ENCODE measurements at regions not wholly inside any gene's neighbourhood (a gene's known extent, or its start where the extent isn't known, plus 50 kb on each side); places are given as distances from the start of the nearest gene placed in this dataset.

GRCh38 chr3:18744472-18744871 lies 319.3 kb upstream of the SATB1 start:
- no peaks in the 10 kb centered on the region for H3K27me3 ChIP-seq (ENCODE audit: control insufficient read depth, insufficient read depth, low read length)
- ChIA-PET POLR2A (no interaction called here), CTCF (no interaction called here)
- TF ChIP-seq CTCF (IDR thresholded peaks at IDR 0.05; ENCODE audit: low read depth, low read length) = no peak
- no peak for DNase-seq (ENCODE audit: low read depth, low spot score)
- no peak overlapping the region for H3K4me3 ChIP-seq (ENCODE audit: low read depth, low read length)
- no peak overlapping the region for H3K27ac ChIP-seq (ENCODE audit: low read depth, low read length)
- H3K9me3 ChIP-seq (ENCODE audit: control insufficient read depth, insufficient read depth, low read length) = no peaks in the 10 kb centered on the region

DNA sequence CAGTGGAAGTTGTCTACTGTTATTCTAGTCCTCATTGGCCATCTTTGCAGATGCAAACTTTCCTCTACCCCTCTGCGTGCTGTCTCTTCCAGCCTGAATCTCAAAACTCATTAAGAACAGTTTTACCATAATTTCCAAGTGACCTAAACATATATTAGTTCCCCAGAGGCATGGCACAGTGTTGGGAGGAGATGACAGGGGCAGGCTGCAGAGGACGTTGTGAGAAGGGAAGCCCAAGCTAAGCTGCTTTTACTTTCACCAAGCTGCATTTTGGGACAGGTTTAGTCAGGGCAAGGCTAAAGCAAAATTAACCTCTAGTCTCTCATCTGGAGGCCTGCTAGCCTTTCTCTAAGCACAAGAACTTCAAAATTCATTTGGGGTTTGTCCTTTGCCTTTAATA lies 318.6 kb upstream of the SATB1 start:
- Histone ChIP-seq H3K4me3 (ENCODE audit: low read depth, low read length) (no peak overlapping the region), H3K27me3 (ENCODE audit: control insufficient read depth, insufficient read depth, low read length) (no peaks in the 10 kb centered on the region), H3K9me3 (ENCODE audit: control insufficient read depth, insufficient read depth, low read length) (no peaks in the 10 kb centered on the region), H3K27ac (ENCODE audit: low read depth, low read length) (no peak overlapping the region)
- POLR2A ChIA-PET = no interaction called here
- CTCF ChIA-PET = no interaction called here
- no peak for DNase-seq (ENCODE audit: low read depth, low spot score)
- no peak for TF ChIP-seq CTCF (IDR thresholded peaks at IDR 0.05; ENCODE audit: low read depth, low read length)

GRCh38 chr3:18740631-18741583 lies 315.8 kb upstream of the SATB1 start:
- CTCF ChIA-PET = no interaction called here
- no peak overlapping the region for H3K4me3 ChIP-seq (ENCODE audit: low read depth, low read length)
- no peak for DNase-seq (ENCODE audit: low read depth, low spot score)
- no peak for TF ChIP-seq CTCF (IDR thresholded peaks at IDR 0.05; ENCODE audit: low read depth, low read length)
- H3K27me3 ChIP-seq (ENCODE audit: control insufficient read depth, insufficient read depth, low read length) = no peaks in the 10 kb centered on the region
- POLR2A ChIA-PET = no interaction called here
- H3K9me3 ChIP-seq (ENCODE audit: control insufficient read depth, insufficient read depth, low read length) = no peaks in the 10 kb centered on the region
- H3K27ac ChIP-seq (ENCODE audit: low read depth, low read length) = no peak overlapping the region

GRCh38 chr3:18739099-18739433 lies 313.9 kb upstream of the SATB1 start:
- Histone ChIP-seq H3K4me3 (ENCODE audit: low read depth, low read length) (no peak overlapping the region), H3K27ac (ENCODE audit: low read depth, low read length) (no peak overlapping the region), H3K9me3 (ENCODE audit: control insufficient read depth, insufficient read depth, low read length) (peaks cover 4% of the 10 kb centered on the region; the same call in 1 of the 2 replicates), H3K27me3 (ENCODE audit: control insufficient read depth, insufficient read depth, low read length) (no peaks in the 10 kb centered on the region)
- no peak for TF ChIP-seq CTCF (IDR thresholded peaks at IDR 0.05; ENCODE audit: low read depth, low read length)
- CTCF ChIA-PET = no interaction called here
- no peak for DNase-seq (ENCODE audit: low read depth, low spot score)
- POLR2A ChIA-PET = no interaction called here

GRCh38 chr3:18738393-18739098 lies 313.4 kb upstream of the SATB1 start:
- no peak for DNase-seq (ENCODE audit: low read depth, low spot score)
- Histone ChIP-seq H3K9me3 (ENCODE audit: control insufficient read depth, insufficient read depth, low read length) (peaks cover 4% of the 10 kb centered on the region; the same call in 1 of the 2 replicates), H3K4me3 (ENCODE audit: low read depth, low read length) (no peak overlapping the region), H3K27ac (ENCODE audit: low read depth, low read length) (no peak overlapping the region), H3K27me3 (ENCODE audit: control insufficient read depth, insufficient read depth, low read length) (no peaks in the 10 kb centered on the region)
- ChIA-PET CTCF (no interaction called here), POLR2A (no interaction called here)
- TF ChIP-seq CTCF (IDR thresholded peaks at IDR 0.05; ENCODE audit: low read depth, low read length) = no peak

Measured in AG04450 (cell line).